T-helper 2 cell treated with Interferon-gamma antibody and Interleukin-4, amounts not matched to agents 5 μg/mL and 100 μg/mL, for 36 hours (primary cell): ENCODE measurements at regions not wholly inside any gene's neighbourhood (a gene's known extent, or its start where the extent isn't known, plus 50 kb on each side); places are given as distances from the start of the nearest gene placed in this dataset.
"Not testable (repeated sequence)": the region's sequence is repeated elsewhere in the genome, so short reads cannot be mapped to it uniquely, and the experiment has no call there.

ENCODE experiments used
- DNase-seq: peaks from one replicate; pipeline ENCODE4 v3.0.0; 2021; ENCODE audit warnings: low spot score
- H3K27ac Mint-ChIP-seq: one replicate; pipeline ENCODE4 v1.8.0; 2021; ENCODE audit warnings: mild to moderate bottlenecking, mixed read lengths
- H3K27me3 Mint-ChIP-seq: one replicate; pipeline ENCODE4 v1.8.0; 2021; ENCODE audit warnings: low read depth, mixed read lengths
- H3K36me3 Mint-ChIP-seq: one replicate; pipeline ENCODE4 v1.8.0; 2021; ENCODE audit warnings: low read depth, mixed read lengths
- H3K4me1 Mint-ChIP-seq: one replicate; pipeline ENCODE4 v1.8.0; 2021; ENCODE audit warnings: low read depth, mixed read lengths
- H3K4me3 Mint-ChIP-seq: one replicate; pipeline ENCODE4 v1.8.0; 2022; ENCODE audit warnings: mild to moderate bottlenecking, moderate library complexity, mixed read lengths
- H3K9me3 Mint-ChIP-seq: one replicate; pipeline ENCODE4 v1.8.0; 2021; ENCODE audit warnings: mixed read lengths

GRCh38 chr5:93941897-93942296 is 200.5 kb upstream of the POU5F2 start:
- no peak overlapping the region for H3K27ac Mint-ChIP-seq
- H3K27me3 Mint-ChIP-seq = no peaks in the 10 kb centered on the region
- H3K36me3 Mint-ChIP-seq = no peaks in the 10 kb centered on the region
- no peak for DNase-seq
- no peaks in the 10 kb centered on the region for H3K9me3 Mint-ChIP-seq
- H3K4me3 Mint-ChIP-seq = no peak overlapping the region
- H3K4me1 Mint-ChIP-seq = peaks cover 6% of the 10 kb centered on the region

GRCh38 chr5:93933269-93933668 is 191.9 kb upstream of the POU5F2 start:
- H3K4me3 Mint-ChIP-seq, H3K4me1 Mint-ChIP-seq, H3K27ac Mint-ChIP-seq, DNase-seq, H3K9me3 Mint-ChIP-seq, H3K27me3 Mint-ChIP-seq, H3K36me3 Mint-ChIP-seq: not testable (repeated sequence)

DNA sequence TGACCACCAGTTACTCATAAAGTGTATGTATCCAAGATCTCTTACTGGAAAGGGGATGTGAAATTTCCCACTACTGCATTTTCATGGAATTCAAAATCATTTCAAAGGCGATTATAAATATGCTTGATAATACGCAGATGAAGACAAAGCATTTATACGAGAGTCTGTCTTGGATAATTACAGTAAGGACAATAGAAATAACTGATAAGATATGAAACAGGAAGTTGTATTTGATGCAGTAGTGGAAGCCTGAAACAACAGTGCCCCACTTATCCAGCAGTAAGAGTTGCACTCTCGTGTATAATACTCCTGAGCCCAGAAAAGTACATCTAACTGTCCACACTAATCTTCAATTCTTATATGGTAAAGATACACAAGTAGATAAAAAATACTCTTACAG is 188.7 kb upstream of the POU5F2 start:
- Mint-ChIP-seq H3K27ac (no peak overlapping the region), H3K27me3 (no peaks in the 10 kb centered on the region), H3K4me1 (no peaks in the 10 kb centered on the region), H3K36me3 (no peaks in the 10 kb centered on the region), H3K9me3 (peaks cover 8% of the 10 kb centered on the region), H3K4me3 (no peak overlapping the region)
- DNase-seq = no peak

DNA sequence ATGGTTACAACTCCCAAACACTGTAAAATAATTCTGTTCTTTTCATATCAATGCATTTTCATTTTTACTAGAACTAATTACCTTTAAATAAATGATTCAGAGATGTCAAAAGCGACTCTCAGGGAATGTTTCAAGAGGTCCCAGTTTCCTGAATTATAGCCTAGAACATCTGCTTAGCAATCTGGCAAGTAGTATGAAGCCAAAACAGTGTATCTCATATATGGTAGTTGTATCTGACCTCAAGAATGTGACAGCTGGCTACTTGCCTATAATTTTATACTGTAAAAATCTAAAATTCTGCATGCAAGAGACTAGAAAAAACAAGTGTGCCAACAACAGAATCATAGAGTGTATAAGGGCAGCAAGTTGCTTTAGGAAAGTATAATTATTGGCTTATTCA is 187.7 kb upstream of the POU5F2 start:
- no peak overlapping the region for H3K27ac Mint-ChIP-seq
- DNase-seq = no peak
- no peaks in the 10 kb centered on the region for H3K4me1 Mint-ChIP-seq
- no peaks in the 10 kb centered on the region for H3K36me3 Mint-ChIP-seq
- H3K27me3 Mint-ChIP-seq = no peaks in the 10 kb centered on the region
- peaks cover 7% of the 10 kb centered on the region for H3K9me3 Mint-ChIP-seq
- H3K4me3 Mint-ChIP-seq = no peak overlapping the region

GRCh38 chr5:93926831-93927620 is 185.6 kb upstream of the POU5F2 start:
- Mint-ChIP-seq H3K4me1 (no peaks in the 10 kb centered on the region), H3K9me3 (no peaks in the 10 kb centered on the region), H3K27ac (no peak overlapping the region), H3K36me3 (no peaks in the 10 kb centered on the region), H3K4me3 (no peak overlapping the region), H3K27me3 (no peaks in the 10 kb centered on the region)
- no peak for DNase-seq

DNA sequence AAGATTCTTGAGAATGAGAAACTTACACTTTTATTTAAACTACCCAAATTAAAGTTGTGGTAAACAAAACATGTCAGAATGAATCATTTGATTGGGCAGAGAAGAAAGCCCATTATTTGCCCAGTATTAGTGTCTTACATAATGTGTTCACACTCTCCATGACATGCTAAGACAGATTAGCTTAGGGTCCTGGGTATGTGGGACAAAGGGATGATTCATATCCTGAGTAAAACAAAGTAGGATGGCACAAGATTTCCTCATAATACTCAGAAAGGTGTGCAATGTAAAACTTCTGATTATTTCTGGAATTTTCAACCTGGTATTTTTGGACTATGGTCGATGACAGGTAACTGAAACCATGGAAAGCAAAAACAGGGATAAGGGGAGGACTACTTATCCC is 183.9 kb upstream of the POU5F2 start:
- no peak overlapping the region for H3K4me3 Mint-ChIP-seq
- H3K36me3 Mint-ChIP-seq = no peaks in the 10 kb centered on the region
- H3K27ac Mint-ChIP-seq = no peak overlapping the region
- no peaks in the 10 kb centered on the region for H3K4me1 Mint-ChIP-seq
- no peak for DNase-seq
- no peaks in the 10 kb centered on the region for H3K9me3 Mint-ChIP-seq
- H3K27me3 Mint-ChIP-seq = no peaks in the 10 kb centered on the region

DNA sequence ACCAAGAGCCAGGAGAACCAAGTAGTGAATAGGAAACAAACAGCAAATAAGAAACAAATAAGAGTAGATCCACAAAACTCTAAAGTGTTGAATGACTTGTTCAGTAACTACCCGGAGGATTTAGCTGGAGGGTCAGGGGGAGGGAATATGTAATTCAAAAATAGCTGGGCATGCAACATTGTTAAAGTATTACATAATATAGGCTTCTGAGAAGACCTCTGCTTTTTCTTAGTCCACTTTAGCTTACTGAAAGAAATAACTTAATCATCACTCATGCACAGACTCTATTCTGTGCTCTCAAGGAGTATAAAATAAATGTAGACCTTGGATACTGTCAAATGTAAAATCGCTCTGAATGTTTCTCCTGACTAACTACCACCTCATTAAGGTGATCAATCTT is 183.2 kb upstream of the POU5F2 start:
- DNase-seq = no peak
- H3K36me3 Mint-ChIP-seq = no peaks in the 10 kb centered on the region
- H3K4me1 Mint-ChIP-seq = no peaks in the 10 kb centered on the region
- H3K27ac Mint-ChIP-seq = no peak overlapping the region
- no peaks in the 10 kb centered on the region for H3K27me3 Mint-ChIP-seq
- no peak overlapping the region for H3K4me3 Mint-ChIP-seq
- H3K9me3 Mint-ChIP-seq = no peaks in the 10 kb centered on the region

GRCh38 chr5:93922551-93922950 is 181.2 kb upstream of the POU5F2 start:
- no peak overlapping the region for H3K27ac Mint-ChIP-seq
- H3K4me3 Mint-ChIP-seq = no peak overlapping the region
- no peaks in the 10 kb centered on the region for H3K4me1 Mint-ChIP-seq

GRCh38 chr5:93921001-93921400 is 179.6 kb upstream of the POU5F2 start:
- Mint-ChIP-seq H3K27me3 (no peaks in the 10 kb centered on the region), H3K9me3 (no peaks in the 10 kb centered on the region), H3K36me3 (no peaks in the 10 kb centered on the region), H3K4me1 (no peaks in the 10 kb centered on the region), H3K27ac (no peak overlapping the region), H3K4me3 (no peak overlapping the region)
- no peak for DNase-seq

More at GRCh38 chr5:93922551-93922950, 181.2 kb upstream of the POU5F2 start:
- Mint-ChIP-seq H3K27me3 (no peaks in the 10 kb centered on the region), H3K36me3 (no peaks in the 10 kb centered on the region), H3K9me3 (no peaks in the 10 kb centered on the region)
- no peak for DNase-seq

DNA sequence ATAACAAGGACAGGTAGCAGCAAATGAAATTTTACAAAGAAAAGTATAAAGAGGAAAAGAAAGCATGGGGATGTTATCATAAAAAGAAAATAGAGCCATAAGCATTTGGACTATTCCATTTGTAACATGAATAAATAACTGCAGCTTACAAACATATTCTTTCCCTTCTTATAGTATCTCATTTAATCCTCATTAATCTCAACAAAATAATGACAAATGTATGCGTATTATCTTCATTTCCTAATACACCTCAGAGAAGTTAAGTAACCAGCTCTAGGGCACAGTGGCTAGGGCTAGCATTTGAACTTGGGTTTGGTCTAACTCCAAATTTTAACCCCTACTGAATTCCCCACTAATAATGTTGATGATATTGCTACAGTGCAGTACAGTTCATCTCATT is 175.5 kb upstream of the POU5F2 start:
- H3K27ac Mint-ChIP-seq = no peak overlapping the region
- no peak for DNase-seq

DNA sequence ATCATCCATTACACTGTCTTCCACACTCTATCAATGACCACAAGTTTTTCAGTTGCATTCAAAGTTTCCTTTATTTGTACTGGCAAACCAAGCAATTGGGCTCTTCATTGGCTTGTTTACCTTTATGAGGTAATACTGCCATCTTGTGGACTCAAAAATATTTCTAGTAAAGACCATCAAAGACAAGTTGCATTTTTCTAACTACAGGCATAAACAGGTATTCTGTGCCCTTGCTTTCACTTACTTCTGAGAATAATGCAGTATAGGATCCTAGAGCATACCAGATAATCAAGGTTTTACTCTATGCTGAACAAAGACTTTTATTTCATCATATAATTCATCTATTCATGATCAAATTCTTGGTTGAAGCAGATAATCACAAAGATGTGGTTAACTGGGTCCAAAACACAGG is 173.7 kb upstream of the POU5F2 start:
- no peaks in the 10 kb centered on the region for H3K4me1 Mint-ChIP-seq
- H3K4me3 Mint-ChIP-seq = no peak overlapping the region
- H3K36me3 Mint-ChIP-seq = no peaks in the 10 kb centered on the region
- DNase-seq = no peak
- no peaks in the 10 kb centered on the region for H3K9me3 Mint-ChIP-seq
- H3K27me3 Mint-ChIP-seq = no peaks in the 10 kb centered on the region
- no peak overlapping the region for H3K27ac Mint-ChIP-seq

More for the DNA sequence above, 175.5 kb upstream of the POU5F2 start:
- no peaks in the 10 kb centered on the region for H3K9me3 Mint-ChIP-seq
- no peaks in the 10 kb centered on the region for H3K4me1 Mint-ChIP-seq
- no peak overlapping the region for H3K4me3 Mint-ChIP-seq
- H3K27me3 Mint-ChIP-seq = no peaks in the 10 kb centered on the region
- H3K36me3 Mint-ChIP-seq = no peaks in the 10 kb centered on the region

DNA sequence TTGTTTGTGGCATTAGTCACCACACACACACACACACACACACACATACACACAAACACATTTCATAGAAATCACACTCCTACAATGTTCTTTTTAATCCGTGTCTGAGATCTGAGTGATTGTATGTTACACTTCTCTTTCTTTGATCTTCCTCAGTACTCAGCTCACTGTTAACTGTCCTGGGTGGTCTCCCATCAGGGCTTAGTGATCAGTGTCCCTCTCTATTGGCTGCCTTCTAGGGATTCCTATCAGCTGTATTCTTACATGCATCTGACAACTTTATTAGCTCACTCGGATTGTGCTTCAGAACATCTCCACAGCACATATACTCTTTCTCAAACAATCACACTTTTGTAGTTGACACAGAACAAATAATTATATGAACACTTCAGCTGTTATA is 170.2 kb upstream of the POU5F2 start:
- Mint-ChIP-seq H3K9me3 (no peaks in the 10 kb centered on the region), H3K4me3 (no peak overlapping the region), H3K27ac (no peak overlapping the region), H3K27me3 (no peaks in the 10 kb centered on the region), H3K36me3 (no peaks in the 10 kb centered on the region), H3K4me1 (no peaks in the 10 kb centered on the region)
- DNase-seq = no peak

GRCh38 chr5:93909356-93909755 is 168.0 kb upstream of the POU5F2 start:
- Mint-ChIP-seq H3K4me3 (no peak overlapping the region), H3K36me3 (no peaks in the 10 kb centered on the region), H3K9me3 (no peaks in the 10 kb centered on the region), H3K27me3 (no peaks in the 10 kb centered on the region), H3K4me1 (no peaks in the 10 kb centered on the region), H3K27ac (no peak overlapping the region)
- no peak for DNase-seq

DNA sequence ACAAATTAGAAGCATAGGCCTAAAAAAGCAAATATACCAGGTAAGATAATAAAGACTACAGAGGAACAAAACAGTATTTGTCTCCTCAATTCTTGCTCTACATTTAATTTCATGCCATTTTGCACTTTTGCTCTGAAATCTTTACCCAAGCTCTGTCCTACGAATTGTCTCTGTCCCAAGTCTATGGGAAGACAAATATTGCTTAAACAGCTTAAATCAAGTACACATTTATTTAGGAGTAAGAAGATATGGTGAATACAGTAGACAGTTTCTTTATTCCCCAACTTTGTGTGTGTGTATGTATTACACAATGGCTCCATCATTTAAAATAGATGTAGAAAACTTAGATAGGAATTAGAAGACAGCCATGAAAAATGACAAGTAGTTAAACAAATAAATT is 163.5 kb upstream of the POU5F2 start:
- no peak for DNase-seq
- H3K9me3 Mint-ChIP-seq = no peaks in the 10 kb centered on the region
- no peak overlapping the region for H3K4me3 Mint-ChIP-seq
- no peaks in the 10 kb centered on the region for H3K36me3 Mint-ChIP-seq
- H3K27me3 Mint-ChIP-seq = no peaks in the 10 kb centered on the region
- H3K4me1 Mint-ChIP-seq = no peaks in the 10 kb centered on the region
- no peak overlapping the region for H3K27ac Mint-ChIP-seq

GRCh38 chr5:93902288-93902687 is 160.9 kb upstream of the POU5F2 start:
- no peak overlapping the region for H3K4me3 Mint-ChIP-seq
- H3K27ac Mint-ChIP-seq = no peak overlapping the region
- no peak for DNase-seq
- no peaks in the 10 kb centered on the region for H3K27me3 Mint-ChIP-seq
- no peaks in the 10 kb centered on the region for H3K9me3 Mint-ChIP-seq
- no peaks in the 10 kb centered on the region for H3K36me3 Mint-ChIP-seq
- H3K4me1 Mint-ChIP-seq = no peaks in the 10 kb centered on the region
